ENCODE measurements at regions not wholly inside any gene's neighbourhood (a gene's known extent, or its start where the extent isn't known, plus 50 kb on each side); places are given as distances from the start of the nearest gene placed in this dataset.
"Not testable (repeated sequence)": the region's sequence is repeated elsewhere in the genome, so short reads cannot be mapped to it uniquely, and the experiment has no call there.

DNA sequence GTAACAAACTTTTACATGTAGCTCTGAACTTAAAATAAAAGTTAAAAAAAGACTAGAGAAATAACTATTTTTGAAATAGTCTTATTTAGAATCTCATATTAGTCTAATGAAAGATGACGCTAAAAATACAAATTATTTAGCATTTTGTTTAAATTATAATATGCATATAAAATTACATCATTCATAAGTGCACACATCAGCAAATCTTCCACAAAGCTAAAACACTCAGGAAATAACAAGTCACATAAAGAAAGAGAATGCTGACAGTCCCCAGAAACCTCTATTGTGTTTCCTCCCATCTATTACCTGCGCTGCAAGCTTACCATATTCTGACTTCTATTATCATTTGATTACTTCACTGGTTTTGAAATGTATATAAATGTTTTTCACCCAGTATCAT, 986.9 kb upstream of the SEMA6A start:
- no peak for DNase-seq

DNA sequence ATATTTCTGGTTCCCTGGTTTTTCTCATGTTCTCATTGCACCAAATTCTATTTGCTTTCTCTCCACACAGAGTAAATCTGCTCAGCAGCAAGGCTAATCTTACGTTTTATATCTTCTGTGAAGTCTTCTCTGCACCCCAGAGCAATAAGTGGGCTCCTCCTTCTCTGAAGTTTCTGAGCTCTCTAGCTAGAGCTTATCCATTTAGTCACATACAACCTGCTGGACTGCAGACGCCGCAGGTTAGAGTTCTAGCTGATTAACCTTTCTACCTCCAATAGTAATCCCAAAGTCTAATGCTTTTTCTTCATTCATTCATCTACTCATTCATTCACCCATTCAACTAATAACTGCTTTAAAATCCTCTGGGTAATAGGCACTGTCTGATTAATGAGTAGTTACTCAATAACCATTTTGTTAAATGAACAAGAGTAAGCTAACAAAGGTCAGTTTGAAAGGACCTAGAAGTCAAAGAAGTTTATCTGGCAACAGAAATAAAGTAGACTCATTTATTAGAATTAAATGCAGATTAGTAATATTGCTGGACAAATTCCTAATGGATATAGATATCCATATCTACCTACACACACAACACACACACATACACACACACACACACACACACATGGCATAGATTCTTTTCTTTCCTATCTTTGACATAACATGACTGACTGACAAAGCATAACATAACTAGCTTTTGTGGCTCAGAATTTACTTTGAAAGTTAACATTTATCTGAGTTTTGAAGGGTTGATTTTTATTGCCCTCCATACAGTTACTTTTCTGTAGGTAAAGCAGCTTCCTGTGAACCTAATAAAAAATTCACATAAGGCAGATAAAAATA, 984.6 kb upstream of the SEMA6A start:
- no peak for DNase-seq

DNA sequence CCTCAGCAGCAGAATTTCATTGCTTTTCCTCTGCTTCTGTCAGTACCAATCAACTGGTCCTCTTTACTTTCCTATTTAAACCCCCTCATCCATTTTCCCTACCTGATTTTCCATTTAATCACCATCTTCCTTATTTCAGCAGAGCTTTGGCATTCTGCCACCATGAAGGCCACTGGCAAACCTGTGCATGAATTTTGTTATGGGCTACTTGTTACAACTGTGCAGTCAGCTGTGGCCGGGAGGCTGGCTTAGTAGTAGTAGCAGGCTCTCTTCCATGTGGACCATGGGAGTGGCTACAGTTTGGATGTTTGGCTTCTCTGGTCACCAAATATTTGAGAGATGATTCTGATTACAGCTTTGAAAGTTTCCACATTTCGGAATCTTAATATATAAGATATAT, 976.6 kb upstream of the SEMA6A start:
- no peak for DNase-seq

DNA sequence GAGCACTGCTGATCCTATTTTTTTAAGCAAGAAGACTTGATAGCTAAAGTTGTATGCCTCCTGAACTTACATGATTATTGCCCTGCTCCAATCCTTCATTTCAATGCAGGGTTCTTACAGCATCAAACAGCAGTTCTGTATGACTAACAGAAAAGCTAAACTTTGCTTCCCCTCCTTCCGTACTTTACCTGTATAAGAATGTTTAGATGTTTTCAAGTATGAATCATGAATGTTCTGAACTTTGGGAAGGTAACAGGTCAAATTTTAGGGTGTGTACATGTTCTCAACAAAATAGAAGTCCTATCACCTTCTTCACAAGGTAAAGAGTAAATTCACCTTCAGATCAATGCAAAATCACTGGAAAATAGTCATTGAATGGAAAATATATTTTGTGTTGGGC, 972.6 kb upstream of the SEMA6A start:
- DNase-seq: no peak

DNA sequence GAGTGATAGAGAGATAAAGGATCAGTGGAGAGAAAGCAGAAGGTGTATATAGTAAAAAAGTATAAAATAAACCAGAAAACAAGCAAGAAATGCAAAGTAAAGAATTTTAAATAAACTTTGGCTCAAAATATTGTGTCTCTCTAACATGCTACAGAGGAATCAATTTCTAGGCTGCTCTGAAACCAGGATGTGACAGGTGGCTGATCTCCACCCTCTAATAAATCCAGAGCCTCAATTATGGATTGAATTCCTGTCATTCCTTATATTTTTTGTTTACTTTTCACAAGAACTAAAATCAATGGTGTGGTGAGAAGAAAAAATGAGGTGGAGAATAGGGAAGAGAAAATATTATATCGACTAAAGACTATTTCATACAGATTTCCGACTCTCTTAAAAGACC, 965.1 kb upstream of the SEMA6A start:
- no peak for DNase-seq

DNA sequence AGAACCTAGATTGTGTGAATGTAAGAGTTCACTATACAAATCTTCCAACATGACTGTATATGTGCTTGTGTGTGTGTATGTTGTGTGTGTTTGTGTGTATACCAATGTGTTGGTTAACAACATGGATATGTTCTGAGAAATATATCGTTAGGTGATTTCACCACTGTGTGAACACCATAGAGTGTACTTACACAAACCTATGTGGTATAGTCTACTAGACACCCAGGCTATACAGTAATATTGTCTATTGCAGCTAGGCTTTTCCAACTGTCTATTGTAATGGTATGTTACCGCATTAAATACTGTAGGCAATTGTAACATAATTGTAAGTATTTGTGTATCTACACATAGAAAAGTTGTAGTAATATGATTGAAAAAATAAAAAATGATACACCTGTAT, 959.2 kb upstream of the SEMA6A start:
- DNase-seq: no peak

DNA sequence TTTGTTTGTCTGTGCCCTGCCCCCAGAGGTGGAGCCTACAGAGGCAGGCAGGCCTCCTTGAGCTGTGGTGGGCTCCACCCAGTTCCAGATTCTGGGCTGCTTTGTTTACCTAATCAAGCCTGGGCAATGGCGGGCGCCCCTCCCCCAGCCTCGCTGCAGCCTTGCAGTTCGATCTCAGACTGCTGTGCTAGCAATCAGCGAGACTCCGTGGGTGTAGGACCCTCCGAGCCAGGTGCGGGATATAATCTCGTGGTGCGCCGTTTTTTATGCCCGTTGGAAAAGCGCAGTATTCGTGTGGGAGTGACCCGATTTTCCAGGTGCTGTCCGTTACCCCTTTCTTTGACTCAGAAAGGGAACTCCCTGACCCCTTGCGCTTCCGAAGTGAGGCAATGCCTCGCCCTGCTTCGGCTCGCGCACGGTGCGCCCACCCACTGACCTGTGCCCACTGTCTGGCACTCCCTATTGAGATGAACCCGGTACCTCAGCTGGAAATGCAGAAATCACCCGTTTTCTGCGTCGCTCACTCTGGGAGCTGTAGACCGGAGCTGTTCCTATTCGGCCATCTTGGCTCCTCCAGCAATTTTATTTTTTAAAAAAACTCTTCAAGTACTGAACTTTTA, 958.5 kb upstream of the SEMA6A start:
- not testable (repeated sequence) for DNase-seq

DNA sequence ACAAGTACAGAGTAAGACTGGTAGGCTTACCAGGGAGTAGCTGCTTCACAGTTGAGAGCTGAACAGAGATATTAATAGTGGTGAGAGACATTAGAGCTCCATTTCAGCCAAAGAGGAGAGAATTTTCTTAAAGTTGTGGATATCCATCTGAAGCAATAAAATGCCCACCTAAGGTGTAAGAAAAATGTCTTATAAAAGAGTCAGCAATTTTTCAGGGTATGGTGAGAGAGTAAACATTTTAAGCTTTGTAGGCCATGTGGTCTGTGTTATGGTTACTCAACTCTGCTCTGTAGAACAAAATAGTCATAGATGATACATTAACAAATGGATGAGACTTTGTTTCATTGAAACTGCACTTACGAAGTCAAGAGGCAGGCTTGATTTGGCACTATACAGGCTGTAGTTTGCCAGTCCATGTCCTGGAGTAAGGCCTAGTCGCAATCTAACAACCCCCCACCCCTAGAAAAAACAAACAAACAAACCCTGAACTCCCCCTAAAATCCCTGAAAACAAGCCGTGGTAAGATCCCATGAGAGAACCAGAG, 945.4 kb upstream of the SEMA6A start:
- DNase-seq: no peak

DNA sequence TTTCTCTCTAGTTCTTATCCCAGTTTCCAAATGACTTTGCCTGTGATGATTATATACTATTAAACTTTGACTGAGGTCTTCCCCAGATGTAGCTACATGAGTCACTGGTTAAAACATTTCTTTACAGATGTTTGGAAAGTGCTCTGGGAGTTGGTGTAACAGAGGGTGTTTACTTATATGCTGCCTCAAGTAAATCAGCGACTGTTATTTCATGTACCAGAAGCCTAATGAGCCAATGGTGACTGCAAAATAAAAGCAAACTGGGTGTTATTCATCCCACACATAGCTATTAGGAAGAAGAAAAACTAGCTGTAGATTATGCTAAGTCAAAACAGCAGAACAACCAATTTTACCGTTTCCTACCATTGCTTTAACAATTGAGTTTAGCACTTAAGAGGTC, 929.7 kb upstream of the SEMA6A start:
- DNase-seq: no peak

DNA sequence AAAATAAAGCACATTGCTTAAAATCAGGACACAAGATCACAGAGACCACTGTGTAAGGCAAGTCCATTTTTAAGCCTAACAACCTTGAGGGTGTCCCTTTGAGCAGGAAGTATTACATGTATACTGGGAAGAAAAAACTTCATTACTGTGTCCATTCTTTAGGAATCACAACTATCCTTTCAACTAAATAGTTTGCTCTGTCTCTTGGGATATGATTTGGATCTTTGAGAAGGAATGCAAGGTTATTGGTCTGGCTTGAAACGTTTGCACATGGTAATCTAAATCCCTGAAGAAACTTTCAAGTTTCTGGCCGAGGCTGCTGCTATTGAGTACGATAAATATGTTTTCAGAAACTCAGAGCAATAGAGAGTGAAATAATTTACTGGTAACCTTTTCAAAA, 923.0 kb upstream of the SEMA6A start:
- no peak for DNase-seq

DNA sequence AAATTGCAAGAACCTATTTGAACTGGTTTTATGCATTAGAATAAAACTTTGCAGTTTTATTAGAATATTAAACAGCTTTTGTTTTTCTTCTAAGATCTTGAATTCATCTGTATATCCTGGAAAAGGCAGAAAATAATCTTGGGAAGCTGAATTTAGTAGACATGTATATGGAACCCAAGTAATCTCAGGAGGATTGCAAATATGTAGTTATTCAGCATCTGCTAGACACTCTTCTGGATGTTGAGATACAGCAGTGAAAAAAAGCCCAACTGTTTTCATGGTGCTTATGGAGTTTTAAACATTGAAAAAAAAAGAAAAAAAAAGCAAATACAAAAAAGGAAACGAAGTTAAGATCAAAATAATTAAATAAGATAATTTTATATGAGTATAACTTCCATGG, 922.2 kb upstream of the SEMA6A start:
- DNase-seq: no peak

DNA sequence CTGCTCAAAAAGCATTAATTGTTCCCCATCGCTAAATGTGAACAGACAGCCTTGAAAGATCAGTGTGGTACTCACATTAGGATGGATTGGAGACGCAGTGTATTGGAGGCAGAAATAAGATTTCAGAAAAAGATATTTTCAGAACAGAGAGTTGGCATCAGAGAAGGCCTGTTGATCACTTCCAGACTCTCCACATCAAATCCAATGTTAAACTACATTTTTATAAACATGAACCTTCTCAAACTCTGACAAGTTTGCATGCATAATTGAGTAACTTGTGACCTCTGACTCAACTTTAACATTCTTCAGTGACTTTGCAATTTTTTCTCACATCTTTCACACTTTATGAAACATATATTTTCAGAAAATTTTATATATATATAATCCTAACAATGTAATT, 919.6 kb upstream of the SEMA6A start:
- no peak for DNase-seq

DNA sequence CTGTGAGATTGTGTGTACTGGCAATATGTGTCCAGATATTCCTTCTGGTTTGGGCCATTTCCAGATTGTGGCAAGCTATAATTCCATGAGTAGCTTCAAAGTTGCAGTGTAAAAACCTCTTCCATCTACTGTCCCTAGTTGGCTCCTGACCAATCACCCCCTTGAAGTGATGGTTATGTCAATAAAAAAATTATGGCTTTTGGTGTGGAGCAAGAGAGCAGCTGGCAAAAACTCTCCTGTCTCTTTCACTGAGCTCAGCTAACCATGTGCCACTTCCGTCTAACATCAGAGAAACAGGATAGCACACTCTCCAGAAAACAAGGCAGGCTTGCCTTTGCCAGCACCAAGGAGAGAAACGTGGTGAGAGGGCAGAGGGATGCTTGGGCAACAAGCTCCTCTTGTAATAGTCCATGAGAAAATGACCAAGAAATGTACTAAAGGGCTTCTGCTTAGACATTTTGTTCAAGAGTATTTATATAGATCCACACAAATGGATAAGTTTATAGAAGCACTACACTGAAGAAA, 914.4 kb upstream of the SEMA6A start:
- no peak for DNase-seq

DNA sequence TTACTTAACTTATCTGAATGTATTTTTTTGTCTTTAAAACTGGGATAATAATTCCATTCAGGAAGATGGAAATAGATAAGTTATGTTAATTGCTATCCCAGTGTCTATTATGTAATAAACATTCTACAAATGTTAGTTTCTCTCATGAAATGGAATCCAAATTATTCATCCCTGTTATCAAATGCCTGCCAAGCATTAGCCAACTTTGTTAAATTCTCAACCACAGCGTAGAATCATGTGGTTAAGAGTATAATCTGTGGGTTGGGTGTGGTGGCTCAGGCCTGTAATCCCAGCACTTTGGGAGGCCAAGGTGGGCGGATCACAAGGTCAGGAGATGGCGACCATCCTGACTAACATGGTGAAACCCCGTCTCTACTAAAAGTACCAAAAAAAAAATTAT, 912.9 kb upstream of the SEMA6A start:
- no peak for DNase-seq

DNA sequence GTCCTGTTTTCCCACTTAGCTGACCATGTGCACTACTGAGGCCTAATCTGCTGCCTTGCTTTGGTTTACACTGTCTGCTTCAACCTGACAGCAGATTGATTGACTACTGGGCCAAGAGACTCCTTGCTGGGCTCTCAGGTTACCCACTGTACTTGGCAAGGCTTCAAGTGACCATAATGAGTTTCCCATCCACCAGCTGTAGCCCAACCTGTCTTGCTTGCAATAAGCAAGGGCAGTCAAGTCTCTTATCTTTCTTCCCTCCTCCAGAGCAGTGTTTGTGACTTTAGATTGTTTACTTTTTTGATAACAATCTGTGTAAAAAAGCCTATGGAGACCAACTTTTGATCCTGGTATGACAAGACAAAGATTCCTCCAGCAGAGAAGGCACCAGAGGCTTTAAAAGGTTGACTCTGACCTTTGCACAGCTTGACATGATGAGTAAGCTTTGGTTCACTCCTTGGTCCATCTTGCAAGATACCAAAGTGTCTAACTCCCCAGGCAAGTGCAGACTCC, 912.3 kb upstream of the SEMA6A start:
- DNase-seq: no peak

DNA sequence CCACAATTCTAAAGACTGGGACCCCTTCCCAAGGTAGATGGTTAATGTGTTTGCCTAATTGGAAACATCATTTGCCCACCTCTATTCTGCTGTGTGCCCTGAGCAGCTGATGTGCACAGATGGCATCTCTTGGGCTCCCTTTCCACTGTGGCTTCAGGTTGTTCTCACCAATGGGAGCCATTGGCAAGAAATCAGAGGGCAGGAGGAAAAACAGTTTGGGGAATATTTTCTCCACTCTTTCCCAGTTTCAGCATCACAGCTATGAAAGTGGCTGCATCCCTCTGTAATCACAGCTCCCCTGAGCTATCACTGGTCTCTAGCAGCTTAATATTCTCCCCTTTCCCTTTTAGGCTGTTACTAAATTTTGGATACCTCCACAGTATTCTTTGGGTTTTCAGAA, 911.6 kb upstream of the SEMA6A start:
- no peak for DNase-seq

DNA sequence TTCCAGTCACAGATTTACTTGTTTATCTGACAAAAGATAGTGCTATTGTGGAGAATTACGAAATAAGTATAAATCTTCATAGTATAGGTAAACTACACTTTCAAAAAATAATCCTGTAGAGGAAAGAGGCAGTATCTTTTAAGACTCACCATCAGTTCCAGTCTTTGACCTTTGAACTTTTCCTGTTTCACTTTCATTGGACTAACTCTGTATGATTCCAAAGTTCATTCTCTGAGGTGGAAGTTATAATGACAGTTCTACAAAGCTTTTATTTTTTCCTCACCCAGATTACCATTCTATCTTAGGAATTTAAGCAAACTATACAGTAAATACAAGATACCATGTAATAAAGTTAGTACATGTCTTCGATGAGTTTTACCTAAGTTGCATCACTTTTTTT, 901.3 kb upstream of the SEMA6A start:
- DNase-seq: no peak

DNA sequence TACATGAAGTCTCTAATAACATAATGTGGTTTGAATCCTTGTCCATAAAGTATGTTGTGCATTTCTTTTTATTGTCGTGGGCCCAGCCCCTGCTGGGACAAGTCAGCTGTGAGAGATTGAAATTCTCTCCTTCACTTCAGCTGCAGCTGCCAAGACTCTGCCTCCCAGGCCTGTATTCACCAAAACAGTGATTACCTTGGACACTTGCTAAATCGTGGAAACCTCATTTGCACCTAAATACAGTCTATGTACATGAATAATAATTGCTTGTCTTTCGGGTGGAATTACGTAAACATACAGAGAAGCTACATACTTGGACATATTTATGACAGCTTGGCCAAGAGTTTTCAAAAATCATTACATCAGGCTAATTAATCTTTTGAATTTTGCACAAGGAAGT, 898.5 kb upstream of the SEMA6A start:
- peak in 7 of 58 donors; percentile 3 to 35 (median 12) for DNase-seq

DNA sequence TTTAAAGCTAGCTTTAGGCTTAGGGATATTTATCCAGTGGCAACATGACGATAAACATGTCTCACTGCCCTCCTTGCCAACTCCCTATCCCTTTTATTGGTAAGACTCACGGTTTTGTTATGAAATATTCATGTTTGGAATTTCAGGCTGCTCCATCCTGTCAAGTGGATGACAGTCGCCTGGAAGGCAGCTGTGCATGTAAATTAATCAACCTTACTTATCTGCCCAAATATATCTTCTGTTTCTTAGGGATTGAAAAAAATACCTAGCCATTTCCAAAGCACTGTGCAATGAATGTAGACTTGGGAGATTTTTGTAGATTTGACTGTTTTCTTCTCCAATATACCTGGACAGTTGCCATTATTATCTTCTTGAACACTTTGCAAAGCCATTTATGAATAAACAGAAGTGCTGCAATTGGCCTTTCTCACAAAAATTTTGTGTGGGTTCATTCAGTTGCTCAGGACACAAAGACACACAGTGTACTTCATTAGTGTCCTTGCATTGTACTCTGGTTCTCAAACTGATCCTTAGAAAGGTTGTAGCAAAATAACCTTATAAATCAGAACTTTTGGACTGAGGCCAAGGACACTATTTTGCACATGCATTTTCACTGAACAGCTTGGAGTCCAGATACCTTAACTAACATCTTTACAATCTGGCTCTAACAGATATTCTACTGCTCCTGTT, 889.4 kb upstream of the SEMA6A start:
- DNase-seq: no peak

DNA sequence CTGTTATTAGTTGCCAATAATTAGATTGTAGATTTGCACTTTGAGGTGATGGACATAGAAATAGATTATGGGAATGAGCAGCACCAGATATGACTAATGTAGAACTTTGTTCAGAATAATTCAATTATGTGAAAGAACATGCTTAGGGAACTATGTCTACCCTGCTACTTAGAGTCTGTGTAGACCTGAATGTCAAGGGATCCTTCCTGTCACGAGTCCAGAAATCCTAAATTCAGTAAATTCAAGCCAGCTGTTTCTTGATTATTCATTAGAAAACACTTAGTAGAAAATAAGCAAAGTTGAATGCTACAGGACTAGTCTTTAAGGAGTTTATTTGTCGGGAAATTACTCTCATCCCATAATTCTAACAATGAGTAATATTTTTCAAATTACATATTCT, 887.3 kb upstream of the SEMA6A start:
- DNase-seq: no peak

DNA sequence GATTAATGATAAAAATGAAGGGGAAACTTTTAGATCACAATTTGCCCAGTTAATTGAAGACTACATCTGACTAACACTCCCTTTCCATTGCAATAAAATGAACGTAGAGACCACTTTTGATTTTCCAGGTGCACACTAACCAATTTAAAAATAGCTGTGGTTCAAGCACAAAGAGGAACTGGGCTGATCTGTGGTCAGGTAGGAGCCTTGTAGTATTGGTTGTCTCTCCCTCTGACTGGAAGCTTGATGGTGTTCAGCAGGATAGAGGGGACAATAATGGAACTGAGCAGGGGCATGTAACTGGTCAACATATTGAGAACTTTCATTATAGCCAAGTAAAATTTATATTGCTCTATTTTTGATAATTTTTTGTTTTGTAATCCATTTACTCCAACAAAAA, 886.8 kb upstream of the SEMA6A start:
- DNase-seq: no peak

DNA sequence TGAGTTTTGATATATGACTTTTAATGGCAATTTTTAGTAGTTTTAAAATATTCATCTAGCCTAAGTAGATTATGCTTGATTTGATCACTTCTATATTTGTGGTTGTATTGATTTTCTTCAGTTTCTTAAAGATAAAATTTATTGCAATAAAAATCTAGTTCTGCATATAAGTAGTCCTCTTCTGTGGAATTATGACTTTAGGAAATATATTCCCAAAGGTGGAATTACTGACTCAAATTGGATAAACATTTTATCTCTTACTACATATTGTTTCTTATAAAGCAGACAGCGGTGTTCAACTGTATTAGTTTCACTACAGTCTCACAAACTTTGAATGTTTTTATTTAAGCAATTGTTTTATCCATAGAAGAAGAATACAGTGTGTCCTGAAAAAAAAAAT, 883.0 kb upstream of the SEMA6A start:
- no peak for DNase-seq
